Transverse colon (tissue), 4 donors: ENCODE measurements at regions not wholly inside any gene's neighbourhood (a gene's known extent, or its start where the extent isn't known, plus 50 kb on each side); places are given as distances from the start of the nearest gene placed in this dataset.
"Not testable (repeated sequence)": the region's sequence is repeated elsewhere in the genome, so short reads cannot be mapped to it uniquely, and the experiment has no call there.

Experiments
- DNase-seq: peaks from one replicate; pipeline ENCODE4 v3.0.0-alpha.2; 2019
- H3K27ac ChIP-seq, 4 donors: fragments of 200-600 bp; sonication (generic); 2 replicates each; pipeline ENCODE4 v1.5.1; 2016 to 2018; ENCODE audit warnings: inconsistent platforms in 4 of 4
- H3K27me3 ChIP-seq: fragments of 200-600 bp; sonication (generic); 2 replicates; pipeline ENCODE4 v1.5.1; 2017; ENCODE audit warnings: inconsistent platforms
- H3K36me3 ChIP-seq, 4 donors: fragments of 200-600 bp; sonication (generic); 2 replicates each; pipeline ENCODE4 v1.5.1; 2017 to 2019; ENCODE audit warnings: inconsistent platforms in 4 of 4
- H3K4me1 ChIP-seq, 4 donors: fragments of 200-600 bp; sonication (generic); 2 replicates each; pipeline ENCODE4 v1.5.1; 2017 to 2020; ENCODE audit warnings: inconsistent platforms in 4 of 4
- H3K4me3 ChIP-seq, 4 donors: fragments of 200-600 bp; sonication (generic); 1 replicate in 1 of 4; 2 replicates in 3 of 4; pipeline versions ENCODE4 v1.5.1 to v1.6.1; 2017 to 2019; ENCODE audit warnings: inconsistent platforms in 4 of 4
- H3K9me3 ChIP-seq, 2 donors: fragments of 200-600 bp; sonication (generic); 2 replicates each; pipeline ENCODE4 v1.5.1; 2017 to 2019; ENCODE audit warnings: inconsistent platforms in 2 of 2
- EP300 ChIP-seq: sonication (generic); formaldehyde crosslinking; IDR thresholded peaks from one replicate; pipeline ENCODE4 v1.6.1; 2017; ENCODE audit warnings: antibody characterized with exemption, low read depth
- POLR2A ChIP-seq: fragments of 450-650 bp; IDR thresholded peaks from one replicate; pipeline ENCODE4 v1.6.1; 2016; ENCODE audit warnings: antibody characterized with exemption, mild to moderate bottlenecking, moderate library complexity
- POLR2AphosphoS5 ChIP-seq, 3 donors: sonication (generic); formaldehyde crosslinking; IDR thresholded peaks; one replicate each; pipeline ENCODE4 v1.6.1; 2016; ENCODE audit warnings: antibody characterized with exemption in 3 of 3
- WGBS, 2 donors: methylation state at CpG; one replicate each; pipeline ENCODE4 v1.1.5; 2018; ENCODE audit warnings: low coverage in 1 of 2; 5-methylcytosine and 5-hydroxymethylcytosine counted together
- in situ Hi-C, 4 donors: fragments of 200-750 bp; cut with MboI; loops; one replicate each; pipeline versions ENCODE4 v1.15.0 to v1.15.1; 2017; ENCODE audit warnings: low sequenced_read_pairs in 3 of 4, low pct_ligation_motif_present in 1 of 4, low pct_unique_long_range_greater_than_20kb in 1 of 4
- intact Hi-C: fragments of 100-400 bp; cut with DNase I; formaldehyde crosslinking; loops from one replicate; pipeline ENCODE4 v1.15.1; 2023; ENCODE audit warnings: low total_unique reads
- TF ChIP-seq, protein P1 (sequence below), 5 experiments: fragments of 200-600 bp in 3 of 5; fragments of 450-650 bp in 2 of 5; sonication (generic) in 3 of 5; IDR thresholded peaks; 1 replicate in 2 of 5; 2 replicates in 3 of 5; pipeline ENCODE4 v1.5.1; 2016 to 2017; ENCODE audit warnings: antibody characterized with exemption in 5 of 5, inconsistent platforms in 3 of 5, mild to moderate bottlenecking in 2 of 5, moderate library complexity in 1 of 5

- no peaks in the 10 kb centered on the region for H3K4me1 ChIP-seq
- no peaks in the 10 kb centered on the region for H3K27me3 ChIP-seq
- WGBS, 2 donors, result 35 to 53% methylated on average over 9 to 13 of the region's 13 CpGs
- no peak overlapping the region for H3K27ac ChIP-seq
- TF ChIP-seq POLR2A (no peak), POLR2AphosphoS5 (IDR thresholded peaks at IDR 0.05) (no peak), EP300 (no peak)
- TF ChIP-seq, protein P1, sequence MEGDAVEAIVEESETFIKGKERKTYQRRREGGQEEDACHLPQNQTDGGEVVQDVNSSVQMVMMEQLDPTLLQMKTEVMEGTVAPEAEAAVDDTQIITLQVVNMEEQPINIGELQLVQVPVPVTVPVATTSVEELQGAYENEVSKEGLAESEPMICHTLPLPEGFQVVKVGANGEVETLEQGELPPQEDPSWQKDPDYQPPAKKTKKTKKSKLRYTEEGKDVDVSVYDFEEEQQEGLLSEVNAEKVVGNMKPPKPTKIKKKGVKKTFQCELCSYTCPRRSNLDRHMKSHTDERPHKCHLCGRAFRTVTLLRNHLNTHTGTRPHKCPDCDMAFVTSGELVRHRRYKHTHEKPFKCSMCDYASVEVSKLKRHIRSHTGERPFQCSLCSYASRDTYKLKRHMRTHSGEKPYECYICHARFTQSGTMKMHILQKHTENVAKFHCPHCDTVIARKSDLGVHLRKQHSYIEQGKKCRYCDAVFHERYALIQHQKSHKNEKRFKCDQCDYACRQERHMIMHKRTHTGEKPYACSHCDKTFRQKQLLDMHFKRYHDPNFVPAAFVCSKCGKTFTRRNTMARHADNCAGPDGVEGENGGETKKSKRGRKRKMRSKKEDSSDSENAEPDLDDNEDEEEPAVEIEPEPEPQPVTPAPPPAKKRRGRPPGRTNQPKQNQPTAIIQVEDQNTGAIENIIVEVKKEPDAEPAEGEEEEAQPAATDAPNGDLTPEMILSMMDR (IDR thresholded peaks at IDR 0.05), result peak; percentile 72 to 86 (median 82)
- no peaks in the 10 kb centered on the region for H3K36me3 ChIP-seq
- in situ Hi-C loops, result loop anchor here in 2 of 4 donors (5.0 to 10.0 kb wide), 2 partner anchors 347 to 349 kb away; no protein-coding TSS in a partner anchor
- peak; percentile 16 for DNase-seq
- no peaks in the 10 kb centered on the region for H3K9me3 ChIP-seq
- H3K4me3 ChIP-seq, result no peak overlapping the region
- intact Hi-C loops, result loop anchor here (10.0 kb wide), 1 partner anchor 337 kb away; no protein-coding TSS in a partner anchor
Observed at GRCh38 chr13:78121459-78122348, 203.1 kb upstream of the EDNRB start.

DNA sequence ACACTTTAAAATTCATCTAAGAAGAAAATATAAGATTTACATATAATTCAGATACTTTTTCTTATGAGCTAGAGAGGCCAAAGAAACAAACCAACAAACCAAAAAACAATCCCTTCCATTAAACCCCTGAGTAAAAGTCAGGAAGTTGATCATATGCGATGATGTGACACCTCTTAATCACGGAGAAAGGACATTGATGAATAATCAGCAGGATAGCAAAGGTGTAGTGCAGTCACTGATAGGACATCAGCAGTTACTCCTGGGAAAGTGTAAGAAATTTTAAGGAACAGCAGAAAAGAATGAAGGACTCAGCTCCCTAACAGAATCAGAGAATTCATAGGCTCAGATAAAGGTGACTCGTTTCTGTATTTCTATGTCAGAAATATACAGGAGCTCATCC is 202.4 kb upstream of the EDNRB start:
- H3K27me3 ChIP-seq, result no peaks in the 10 kb centered on the region
- no peak overlapping the region for H3K27ac ChIP-seq
- TF ChIP-seq, protein P1 (IDR thresholded peaks at IDR 0.05), result no peak
- TF ChIP-seq POLR2AphosphoS5 (IDR thresholded peaks at IDR 0.05), result no peak
- TF ChIP-seq POLR2A, result no peak
- TF ChIP-seq EP300, result no peak
- no peak overlapping the region for H3K4me3 ChIP-seq
- intact Hi-C loops, result loop anchor here (10.0 kb wide), 1 partner anchor 336 kb away; no protein-coding TSS in a partner anchor
- no peaks in the 10 kb centered on the region for H3K9me3 ChIP-seq
- H3K36me3 ChIP-seq, result no peaks in the 10 kb centered on the region
- no peak for DNase-seq
- no peaks in the 10 kb centered on the region for H3K4me1 ChIP-seq
- in situ Hi-C loops, result loop anchor here in 2 of 4 donors (5.0 to 10.0 kb wide), 2 partner anchors 346 to 349 kb away; no protein-coding TSS in a partner anchor
- 36 to 41% methylated on average over 3 of the region's 3 CpGs for WGBS, 2 donors

- H3K9me3 ChIP-seq, H3K27ac ChIP-seq, H3K4me3 ChIP-seq, H3K36me3 ChIP-seq, H3K4me1 ChIP-seq, H3K27me3 ChIP-seq, DNase-seq: not testable (repeated sequence)
- intact Hi-C loops (loop anchor here (10.0 kb wide), 1 partner anchor 335 kb away; no protein-coding TSS in a partner anchor), in situ Hi-C loops (loop anchor here in 2 of 4 donors (5.0 to 10.0 kb wide), 2 partner anchors 345 to 348 kb away; no protein-coding TSS in a partner anchor)
- WGBS, 2 donors, result 23% methylated on average over 1 of the region's 1 CpG; no CpG with 5 or more reads in 1 of the 2 donors
Observed at GRCh38 chr13:78120144-78120543, 201.5 kb upstream of the EDNRB start.

GRCh38 chr13:78117070-78117469 is 198.4 kb upstream of the EDNRB start:
- peaks cover 4 to 14% of the 10 kb centered on the region in 2 donors for H3K9me3 ChIP-seq
- WGBS, 2 donors, result 43% methylated on average over 2 of the region's 2 CpGs; no CpG with 5 or more reads in 1 of the 2 donors
- H3K27me3 ChIP-seq, H3K27ac ChIP-seq, H3K36me3 ChIP-seq, intact Hi-C loops, DNase-seq, H3K4me1 ChIP-seq, H3K4me3 ChIP-seq: not testable (repeated sequence)
- in situ Hi-C loops, result loop anchor here in 1 of 4 donors (10.0 kb wide), 1 partner anchor 322 kb away; no protein-coding TSS in a partner anchor

- in situ Hi-C loops, result no loop called here
- no peak for DNase-seq
Observed at GRCh38 chr13:78105656-78106055, 187.0 kb upstream of the EDNRB start.

More at GRCh38 chr13:78105656-78106055, 187.0 kb upstream of the EDNRB start:
- Histone ChIP-seq H3K27ac (no peak overlapping the region), H3K9me3 (no peaks in the 10 kb centered on the region), H3K4me3 (no peak overlapping the region), H3K27me3 (no peaks in the 10 kb centered on the region), H3K4me1 (no peaks in the 10 kb centered on the region), H3K36me3 (no peaks in the 10 kb centered on the region)
- intact Hi-C loops, result no loop called here
- TF ChIP-seq EP300 (no peak), POLR2A (no peak), POLR2AphosphoS5 (IDR thresholded peaks at IDR 0.05) (no peak)
- TF ChIP-seq, protein P1 (IDR thresholded peaks at IDR 0.05), result no peak
